ENCODE measurements at regions not wholly inside any gene's neighbourhood (a gene's known extent, or its start where the extent isn't known, plus 50 kb on each side); places are given as distances from the start of the nearest gene placed in this dataset.

GRCh38 chr12:111275308-111275707 lies 93.6 kb downstream of the PHETA1 start:
- TF ChIP-seq ZFX (IDR thresholded peaks at IDR 0.05; ENCODE audit: borderline replicate concordance), result no peak
- TF ChIP-seq, protein P1, sequence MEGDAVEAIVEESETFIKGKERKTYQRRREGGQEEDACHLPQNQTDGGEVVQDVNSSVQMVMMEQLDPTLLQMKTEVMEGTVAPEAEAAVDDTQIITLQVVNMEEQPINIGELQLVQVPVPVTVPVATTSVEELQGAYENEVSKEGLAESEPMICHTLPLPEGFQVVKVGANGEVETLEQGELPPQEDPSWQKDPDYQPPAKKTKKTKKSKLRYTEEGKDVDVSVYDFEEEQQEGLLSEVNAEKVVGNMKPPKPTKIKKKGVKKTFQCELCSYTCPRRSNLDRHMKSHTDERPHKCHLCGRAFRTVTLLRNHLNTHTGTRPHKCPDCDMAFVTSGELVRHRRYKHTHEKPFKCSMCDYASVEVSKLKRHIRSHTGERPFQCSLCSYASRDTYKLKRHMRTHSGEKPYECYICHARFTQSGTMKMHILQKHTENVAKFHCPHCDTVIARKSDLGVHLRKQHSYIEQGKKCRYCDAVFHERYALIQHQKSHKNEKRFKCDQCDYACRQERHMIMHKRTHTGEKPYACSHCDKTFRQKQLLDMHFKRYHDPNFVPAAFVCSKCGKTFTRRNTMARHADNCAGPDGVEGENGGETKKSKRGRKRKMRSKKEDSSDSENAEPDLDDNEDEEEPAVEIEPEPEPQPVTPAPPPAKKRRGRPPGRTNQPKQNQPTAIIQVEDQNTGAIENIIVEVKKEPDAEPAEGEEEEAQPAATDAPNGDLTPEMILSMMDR (IDR thresholded peaks at IDR 0.05), result no peak
- H3K27ac ChIP-seq, result no peak overlapping the region

DNA sequence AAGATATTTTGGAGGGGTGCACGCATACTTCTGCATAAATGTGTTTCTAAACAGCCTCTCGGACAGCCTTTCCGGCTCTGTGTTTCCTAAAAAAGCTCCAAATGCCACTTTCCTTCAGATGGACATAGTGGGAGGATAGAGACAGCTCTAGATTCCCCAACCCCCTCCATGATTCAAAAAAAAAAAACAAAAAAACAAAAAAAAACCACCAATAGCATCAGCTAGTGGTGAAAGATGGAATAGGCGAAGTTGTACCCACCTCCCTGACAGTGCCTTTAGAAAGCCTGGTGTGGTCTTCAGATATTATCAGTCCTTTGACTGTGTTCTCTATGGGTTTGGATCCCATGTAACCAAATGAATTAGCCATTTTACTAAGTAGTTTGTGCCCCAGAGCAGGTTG lies 94.1 kb downstream of the PHETA1 start:
- TF ChIP-seq ZFX (IDR thresholded peaks at IDR 0.05; ENCODE audit: borderline replicate concordance), result no peak
- TF ChIP-seq, protein P1 (IDR thresholded peaks at IDR 0.05), result peak; percentile 61
- no peak overlapping the region for H3K27ac ChIP-seq

DNA sequence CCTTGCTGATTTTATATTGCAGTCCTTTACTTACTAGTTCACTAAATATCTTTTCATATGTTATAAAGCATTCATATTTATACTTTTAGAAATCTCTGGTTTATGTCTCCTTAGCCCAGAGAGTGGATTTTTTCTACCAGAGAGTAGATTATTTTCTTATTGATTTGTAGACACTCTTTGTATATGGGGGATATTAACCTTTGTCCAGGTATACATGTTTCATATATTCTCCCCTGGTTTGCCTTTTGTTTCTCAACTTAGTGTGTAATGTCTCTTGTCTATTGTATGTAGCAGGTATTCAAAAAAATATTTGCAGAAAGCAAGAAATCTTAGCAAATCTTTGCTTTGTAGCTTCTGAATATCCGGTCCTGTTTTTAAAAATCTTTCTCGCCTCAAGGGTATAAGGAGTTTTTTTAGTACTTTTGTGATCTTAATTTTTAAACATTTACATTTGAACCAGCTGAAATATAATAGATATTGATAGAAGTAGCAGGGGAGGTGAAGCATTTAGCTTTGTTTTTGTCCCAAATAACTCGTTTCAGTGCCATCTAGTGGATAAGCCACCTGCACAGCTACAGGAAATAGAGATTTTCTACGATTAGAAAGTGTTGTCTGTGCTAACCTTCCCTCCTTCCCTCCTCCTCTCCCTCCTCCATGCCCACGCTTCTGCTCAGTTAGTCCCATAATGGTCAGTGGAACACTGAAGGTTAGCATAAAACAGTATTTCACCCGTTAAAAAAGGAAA lies 97.0 kb downstream of the PHETA1 start:
- TF ChIP-seq, protein P1 (IDR thresholded peaks at IDR 0.05), result peak; percentile 61
- TF ChIP-seq ZFX (IDR thresholded peaks at IDR 0.05; ENCODE audit: borderline replicate concordance), result no peak
- no peak overlapping the region for H3K27ac ChIP-seq

GRCh38 chr12:111270774-111271173 lies 98.1 kb downstream of the PHETA1 start:
- no peak overlapping the region for H3K27ac ChIP-seq
- TF ChIP-seq ZFX (IDR thresholded peaks at IDR 0.05; ENCODE audit: borderline replicate concordance), result no peak
- TF ChIP-seq, protein P1 (IDR thresholded peaks at IDR 0.05), result no peak

- H3K27ac ChIP-seq, result no peak overlapping the region
- no peak for TF ChIP-seq ZFX (IDR thresholded peaks at IDR 0.05; ENCODE audit: borderline replicate concordance)
- TF ChIP-seq, protein P1 (IDR thresholded peaks at IDR 0.05), result no peak
These were observed 98.7 kb downstream of the PHETA1 start for GRCh38 chr12:111270239-111270638.

- TF ChIP-seq, protein P1 (IDR thresholded peaks at IDR 0.05), result no peak
- no peak for TF ChIP-seq ZFX (IDR thresholded peaks at IDR 0.05; ENCODE audit: borderline replicate concordance)
These were observed 99.2 kb downstream of the PHETA1 start for GRCh38 chr12:111269718-111270117.

GRCh38 chr12:111268738-111269572 lies 99.9 kb downstream of the PHETA1 start:
- H3K27ac ChIP-seq, result no peak overlapping the region
- TF ChIP-seq, protein P1 (IDR thresholded peaks at IDR 0.05), result peak; percentile 78
- TF ChIP-seq ZFX (IDR thresholded peaks at IDR 0.05; ENCODE audit: borderline replicate concordance), result no peak

More at GRCh38 chr12:111269718-111270117, 99.2 kb downstream of the PHETA1 start:
- H3K27ac ChIP-seq, result no peak overlapping the region
